GM18498 (cell line): ENCODE measurements at regions not wholly inside any gene's neighbourhood (a gene's known extent, or its start where the extent isn't known, plus 50 kb on each side); places are given as distances from the start of the nearest gene placed in this dataset.

Experiments
- ATAC-seq: cut with Tn5 transposase; IDR thresholded peaks from one replicate; pipeline ENCODE4 v1.9.1; 2021; ENCODE audit warnings: mild to moderate bottlenecking, moderate library complexity; ENCODE audit not compliant: unreplicated experiment

- ATAC-seq = no peak
Measured at GRCh38 chr2:35063836-35064235, 1291.7 kb upstream of the CRIM1 start.

- ATAC-seq = no peak
Measured at GRCh38 chr2:35035883-35036282, 1319.7 kb upstream of the CRIM1 start.

DNA sequence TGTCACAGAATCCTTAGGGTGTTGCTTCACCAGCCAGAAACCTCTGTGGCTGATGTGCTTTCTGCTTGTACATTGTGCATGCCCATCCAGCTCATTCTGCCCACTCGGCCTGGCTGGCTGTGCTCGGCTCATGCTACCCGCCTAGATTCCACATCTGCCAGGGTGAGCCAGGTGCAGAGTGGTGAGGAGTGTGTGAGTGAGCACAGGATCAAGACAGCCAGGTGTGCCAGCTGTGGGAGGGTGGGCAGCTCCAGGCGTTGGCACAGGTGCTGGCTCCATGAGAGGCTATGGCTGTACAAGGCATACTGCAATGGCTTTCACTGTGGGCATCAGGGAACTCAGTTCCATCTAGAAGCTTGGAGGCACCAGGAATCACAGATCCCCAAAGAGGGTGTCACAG lies 1321.8 kb upstream of the CRIM1 start:
- no peak for ATAC-seq

- no peak for ATAC-seq
Measured at GRCh38 chr2:35023545-35023944, 1332.0 kb upstream of the CRIM1 start.

DNA sequence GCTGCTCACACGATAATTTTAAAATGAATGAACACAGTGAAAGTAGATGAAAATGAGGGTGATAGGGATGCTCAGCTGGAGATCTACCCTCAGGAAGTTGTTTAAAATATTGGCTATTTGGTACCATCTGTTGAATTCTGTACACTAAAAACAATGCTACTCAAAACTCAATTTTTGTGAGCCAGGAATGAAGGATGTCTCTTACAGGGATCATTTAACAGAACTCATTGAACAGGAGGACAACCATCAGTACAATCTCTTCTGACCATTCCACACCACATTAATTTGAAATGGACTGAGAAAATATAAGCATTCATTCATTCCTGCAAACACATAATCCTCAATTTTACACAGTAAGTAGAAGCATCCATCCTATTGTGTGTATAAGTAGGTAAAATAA lies 1355.1 kb upstream of the CRIM1 start:
- no peak for ATAC-seq

DNA sequence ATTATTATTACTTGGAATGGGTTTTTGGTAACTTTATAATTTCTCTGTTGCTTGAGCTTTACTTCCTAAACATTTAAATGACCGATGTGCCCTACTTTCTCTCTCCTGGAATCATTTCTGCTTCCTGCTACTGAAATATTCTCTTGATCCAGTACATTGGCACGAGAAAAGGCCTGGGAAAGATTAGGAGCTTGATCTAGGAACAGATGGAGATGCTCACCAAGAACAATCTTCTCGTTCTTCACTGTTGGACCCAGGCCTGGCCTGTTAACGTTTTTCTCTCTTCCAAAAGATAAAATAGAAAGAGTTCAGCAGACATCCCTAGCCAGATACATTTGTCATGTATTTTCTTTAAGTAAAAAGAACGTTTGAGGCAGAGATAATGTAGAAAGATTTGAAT lies 1356.8 kb upstream of the CRIM1 start:
- ATAC-seq = no peak

DNA sequence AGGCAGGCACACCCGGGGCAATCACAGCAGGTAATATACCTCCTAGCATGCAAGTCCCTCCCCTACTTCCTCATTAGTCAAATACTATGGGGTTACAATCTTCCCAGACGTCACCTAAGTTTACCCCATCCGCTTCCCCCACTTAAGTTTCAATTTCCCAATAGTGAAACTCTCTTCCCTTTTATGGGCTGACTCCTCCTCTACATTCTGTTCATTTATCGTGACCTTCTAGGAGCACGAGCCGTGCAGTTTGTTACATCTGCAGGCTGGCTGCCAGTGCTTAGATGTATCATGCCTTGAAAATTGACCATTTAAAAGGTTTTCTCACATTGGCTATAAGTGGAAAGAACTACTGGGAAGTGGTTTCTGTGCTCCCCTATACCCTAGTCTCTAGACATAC lies 1357.8 kb upstream of the CRIM1 start:
- ATAC-seq = no peak

DNA sequence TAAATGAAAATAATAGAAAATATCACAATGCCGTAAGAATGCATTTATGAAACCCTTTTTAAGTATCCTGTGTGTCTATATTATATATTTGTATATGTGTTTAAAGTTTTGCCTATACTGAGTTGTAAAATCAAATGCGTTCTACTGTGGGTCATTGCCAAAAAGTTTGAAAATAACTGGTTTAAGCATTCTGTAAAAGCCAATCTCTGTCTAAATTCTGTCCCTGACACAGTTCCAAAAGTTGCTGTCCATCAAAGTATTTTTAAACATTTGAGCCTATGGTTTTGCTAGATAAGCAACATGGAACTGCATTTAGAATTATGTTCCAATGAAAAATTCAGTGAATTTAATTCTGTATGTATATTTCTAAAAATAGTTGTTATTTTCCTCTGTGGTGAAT lies 1360.4 kb upstream of the CRIM1 start:
- ATAC-seq = no peak

DNA sequence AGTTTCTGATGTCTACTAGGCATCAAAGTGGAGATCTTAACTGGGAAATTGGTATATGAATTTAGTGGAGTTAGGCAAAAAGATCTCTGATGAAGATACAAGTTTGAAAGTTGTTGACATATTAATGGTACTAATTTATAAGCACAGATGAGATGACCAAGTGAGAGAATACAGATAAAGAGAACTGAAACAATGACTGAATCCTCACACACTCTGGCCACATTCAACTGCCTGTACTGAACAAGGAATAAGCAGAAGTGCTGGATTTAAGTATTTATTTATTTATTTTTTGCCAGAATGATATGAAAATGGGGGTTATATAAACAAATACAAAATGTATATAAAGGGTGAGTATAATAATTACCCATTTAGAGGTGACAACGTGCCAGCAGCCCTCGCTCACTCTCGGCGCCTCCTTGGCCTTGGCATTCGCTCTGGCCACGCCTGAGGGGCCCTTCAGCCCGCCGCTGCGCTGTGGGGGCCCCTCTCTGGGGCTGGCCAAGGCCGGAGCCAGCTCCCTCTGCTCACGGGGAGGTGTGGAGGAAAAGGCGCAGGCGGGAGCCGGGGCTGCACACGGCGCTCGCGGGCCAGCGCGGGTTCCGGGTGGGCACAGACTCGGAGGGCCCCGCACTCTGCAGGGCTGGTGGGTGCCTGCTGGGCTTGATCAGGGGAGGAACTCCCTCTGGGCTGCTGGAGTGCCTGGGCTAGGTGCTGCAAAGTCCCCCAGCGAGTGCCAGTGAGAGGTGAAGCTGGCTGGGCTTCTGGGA lies 1363.9 kb upstream of the CRIM1 start:
- ATAC-seq = no peak

GRCh38 chr2:34985474-34985873 lies 1370.1 kb upstream of the CRIM1 start:
- no peak for ATAC-seq

- no peak for ATAC-seq
Measured at GRCh38 chr2:34980689-34981088, 1374.9 kb upstream of the CRIM1 start.

- no peak for ATAC-seq
Measured at GRCh38 chr2:34979148-34979547, 1376.4 kb upstream of the CRIM1 start.

DNA sequence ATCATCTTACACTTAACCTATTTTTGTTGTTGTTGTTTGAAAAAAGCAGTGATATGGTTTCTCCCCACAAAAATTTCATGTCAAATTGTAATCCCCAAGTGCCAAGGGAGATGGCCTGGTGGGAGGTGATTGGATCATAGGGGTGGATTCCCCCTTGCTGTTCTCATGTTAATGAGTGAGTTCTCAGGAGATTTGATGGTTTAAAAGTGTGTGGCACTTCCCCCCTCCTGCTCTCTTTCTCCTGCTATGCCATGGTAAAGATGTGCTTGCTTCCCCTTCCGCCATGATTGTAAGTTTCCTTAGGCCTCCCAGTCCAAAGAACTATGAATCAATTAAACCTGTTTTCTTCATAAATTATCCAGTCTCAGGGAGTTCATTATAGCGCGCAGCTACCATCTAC lies 1362.7 kb upstream of the FAM98A start:
- no peak for ATAC-seq

DNA sequence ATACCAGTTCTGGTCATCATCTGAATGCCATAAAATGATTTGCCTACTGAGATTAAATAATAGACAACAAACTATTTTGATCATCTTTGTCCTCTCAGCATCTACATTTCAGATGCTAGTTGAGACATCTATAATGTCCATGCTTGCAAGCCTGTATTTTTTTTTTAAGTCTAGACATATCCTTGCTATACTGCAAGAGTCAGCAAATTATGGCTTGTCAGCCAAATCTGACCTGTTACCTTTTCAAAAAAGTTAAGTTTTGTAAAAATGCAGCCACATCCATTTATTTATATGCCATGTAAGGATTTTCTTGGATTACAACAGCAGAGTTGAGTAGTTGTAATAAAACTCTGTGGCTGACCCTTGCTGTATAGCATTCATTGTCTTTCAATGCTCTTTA lies 1355.7 kb upstream of the FAM98A start:
- no peak for ATAC-seq

DNA sequence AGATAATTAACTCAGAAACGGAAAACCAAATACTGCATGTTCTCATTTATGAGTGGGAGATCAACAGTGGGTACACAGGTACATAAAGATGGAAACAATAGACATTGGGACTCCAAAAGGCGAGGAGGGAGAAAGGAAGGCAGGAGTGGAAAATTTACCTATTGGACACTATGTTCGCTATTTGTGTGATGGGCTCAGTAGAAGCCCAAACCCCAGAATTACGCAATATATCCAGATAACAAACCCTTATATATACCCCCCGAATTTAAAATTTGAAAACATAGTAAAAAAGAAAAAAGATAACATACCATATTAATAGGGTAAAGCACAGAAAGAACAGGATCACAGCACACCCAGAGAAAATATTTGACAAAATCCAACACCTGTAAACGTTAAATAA lies 1351.7 kb upstream of the FAM98A start:
- ATAC-seq = no peak

GRCh38 chr2:34949316-34949715 lies 1350.2 kb upstream of the FAM98A start:
- no peak for ATAC-seq

GRCh38 chr2:34936089-34936488 lies 1337.0 kb upstream of the FAM98A start:
- ATAC-seq = no peak

- peak; percentile 93 for ATAC-seq
Measured at GRCh38 chr2:34912084-34912483, 1313.0 kb upstream of the FAM98A start.

DNA sequence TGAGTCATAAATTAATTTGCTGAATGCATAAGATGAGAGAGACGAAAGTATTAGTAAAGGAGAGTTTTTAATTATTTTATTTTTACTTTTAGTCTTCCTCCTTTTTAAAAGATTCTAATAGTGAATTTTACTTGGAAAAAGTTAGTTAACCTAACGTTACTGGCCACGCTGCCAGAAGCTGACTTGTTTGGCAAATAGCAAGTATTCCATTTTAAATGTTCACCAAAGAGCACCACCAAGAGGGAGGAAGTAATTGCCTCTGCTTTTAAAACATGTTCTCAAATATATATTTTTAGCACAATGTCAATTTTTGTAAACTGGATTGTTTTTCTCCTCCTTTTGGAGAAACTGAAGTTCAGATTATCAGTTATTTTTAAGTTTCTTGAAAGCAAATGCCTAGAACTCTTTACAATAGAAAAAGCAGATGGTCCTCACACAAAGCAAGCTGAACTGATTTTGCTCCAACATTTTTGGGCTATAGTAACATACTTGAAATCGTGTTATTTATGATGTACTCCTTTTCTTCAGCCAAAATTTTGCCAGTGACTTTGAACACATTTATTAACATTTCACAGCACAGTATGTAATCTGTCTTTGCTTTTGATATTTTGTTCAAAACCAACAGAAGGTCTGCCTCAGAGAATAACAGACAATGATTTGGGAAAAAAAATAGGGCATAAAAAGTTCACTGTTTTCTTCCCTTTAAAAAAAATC lies 1311.0 kb upstream of the FAM98A start:
- no peak for ATAC-seq

GRCh38 chr2:34907812-34908211 lies 1308.7 kb upstream of the FAM98A start:
- ATAC-seq = no peak

DNA sequence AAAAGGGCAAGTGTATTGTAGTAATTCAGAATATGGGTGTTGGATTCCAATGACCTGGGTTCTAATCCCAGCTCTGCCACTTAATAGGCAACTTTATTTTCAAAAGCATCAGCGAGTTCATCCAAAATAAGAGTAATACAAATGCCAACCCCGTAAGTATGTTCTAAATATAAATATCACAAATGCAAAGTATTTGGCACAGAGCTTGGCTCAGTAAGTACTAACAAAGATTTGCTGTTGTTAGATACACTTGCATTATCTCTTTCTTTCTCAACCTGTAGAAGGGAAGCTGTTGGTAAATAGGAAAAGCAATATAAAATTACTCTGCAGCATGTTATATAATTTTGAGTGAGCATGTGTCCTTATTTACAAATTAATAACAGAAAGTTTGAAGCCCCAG lies 1302.6 kb upstream of the FAM98A start:
- ATAC-seq = no peak

DNA sequence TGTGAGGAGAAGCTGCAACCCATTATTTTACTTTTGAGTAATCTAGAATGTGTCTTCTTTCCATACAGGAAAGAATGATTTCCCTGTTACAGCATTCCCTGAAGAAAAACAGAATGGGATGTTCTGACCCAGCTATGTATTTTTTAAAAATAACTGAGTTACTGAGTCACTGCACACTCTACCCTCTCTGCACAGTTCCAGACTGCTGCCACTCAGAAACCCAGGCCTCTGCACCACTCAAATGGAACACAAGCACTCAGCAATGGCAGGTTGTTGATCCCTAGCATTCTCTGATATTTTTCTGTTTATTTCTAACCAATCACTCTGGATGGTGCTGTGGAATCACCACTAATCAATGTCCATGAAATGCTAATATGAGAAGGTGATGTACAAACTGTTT lies 1300.0 kb upstream of the FAM98A start:
- ATAC-seq = no peak

DNA sequence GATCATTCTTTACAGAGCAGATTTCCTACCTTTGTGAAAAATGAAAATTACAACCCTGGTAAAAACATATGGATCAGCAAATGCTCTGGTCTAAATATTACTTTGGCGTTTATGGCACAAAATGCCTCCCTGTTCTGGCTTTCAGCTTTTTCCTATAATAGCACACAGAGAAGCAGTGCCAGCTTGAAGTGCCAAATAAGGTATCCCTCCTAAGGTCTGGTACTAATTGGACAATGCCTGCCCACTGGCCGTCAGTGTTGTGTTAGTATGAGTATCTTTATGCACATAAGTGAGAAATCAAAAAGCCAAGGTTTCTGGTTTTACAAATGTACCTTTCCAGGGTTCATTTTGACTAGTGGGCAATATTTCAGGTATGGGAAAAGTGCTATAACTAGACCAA lies 1293.7 kb upstream of the FAM98A start:
- ATAC-seq = no peak
